HG03469 (cell line): ENCODE measurements at regions not wholly inside any gene's neighbourhood (a gene's known extent, or its start where the extent isn't known, plus 50 kb on each side); places are given as distances from the start of the nearest gene placed in this dataset.

Source experiments
- ATAC-seq: cut with Tn5 transposase; IDR thresholded peaks from one replicate; pipeline ENCODE4 v1.9.1; 2021; ENCODE audit warnings: mild to moderate bottlenecking, moderate library complexity, moderate number of reproducible peaks; ENCODE audit not compliant: unreplicated experiment

GRCh38 chrX:39577206-39577984 lies 520.4 kb downstream of the BCOR start:
- ATAC-seq = no peak

DNA sequence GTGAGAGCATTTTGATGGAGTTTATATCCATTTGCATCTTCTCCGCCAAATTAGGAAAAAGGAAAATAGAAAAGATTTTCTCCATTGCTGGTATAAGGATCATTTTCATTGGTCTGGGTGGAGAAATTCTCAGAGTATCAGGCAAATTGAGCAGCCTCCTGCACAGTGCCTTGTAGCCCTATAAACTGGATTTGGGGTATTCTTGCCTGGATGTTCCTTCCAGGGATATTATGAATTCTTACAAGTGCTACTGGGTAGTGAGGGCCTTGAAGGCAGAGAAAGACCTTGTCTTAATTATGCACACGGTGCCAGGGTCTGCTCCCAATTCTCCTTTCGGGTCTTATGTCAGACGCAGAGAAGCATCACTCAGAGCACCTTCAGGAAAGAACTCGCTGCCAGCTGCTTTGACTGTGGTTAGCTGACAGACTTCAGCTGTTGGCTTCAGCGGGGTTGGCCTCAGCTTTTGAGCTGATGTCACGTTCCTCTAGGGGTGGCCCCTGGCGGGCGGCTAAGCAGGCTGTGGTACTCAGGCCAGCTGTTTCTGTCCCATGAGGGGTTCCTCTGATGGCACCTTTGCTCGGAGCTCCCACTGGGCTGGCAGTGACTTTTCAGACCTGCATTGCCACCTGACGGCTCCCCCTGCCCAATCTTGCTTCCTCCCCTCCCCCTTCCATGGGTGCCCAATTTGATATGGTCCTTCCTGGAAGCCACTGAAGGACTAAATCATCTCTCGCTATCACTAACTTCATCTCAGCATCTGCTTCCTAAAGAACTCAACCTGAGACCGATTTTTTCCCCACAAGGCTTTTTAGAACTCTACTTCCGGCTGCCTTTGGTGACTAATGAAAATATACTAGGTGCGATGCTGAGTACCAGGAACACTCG lies 519.5 kb downstream of the BCOR start:
- ATAC-seq = peak; percentile 90

GRCh38 chrX:39580043-39580442 lies 517.7 kb downstream of the BCOR start:
- no peak for ATAC-seq

- no peak for ATAC-seq
These were observed 516.3 kb downstream of the BCOR start for GRCh38 chrX:39581411-39581810.

DNA sequence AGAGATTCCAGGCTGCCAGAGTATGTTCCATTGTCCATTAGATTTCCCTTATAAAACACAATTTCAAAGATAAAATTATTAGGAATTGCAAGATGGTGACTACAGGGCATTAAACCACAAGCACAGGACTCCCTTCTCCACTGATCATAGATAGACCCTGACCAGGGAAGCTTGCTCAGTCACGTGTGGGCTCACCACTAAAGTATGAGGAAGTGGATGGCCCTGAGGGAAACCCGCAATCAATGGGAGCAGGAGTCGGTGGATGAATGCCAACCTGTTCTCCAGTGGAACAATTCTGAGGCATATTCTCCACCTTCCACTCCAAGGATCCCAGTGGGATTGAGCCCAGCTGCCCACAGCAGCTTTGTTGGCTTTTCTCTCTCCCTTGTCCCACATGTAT lies 515.7 kb downstream of the BCOR start:
- ATAC-seq = no peak

GRCh38 chrX:39582976-39583375 lies 514.8 kb downstream of the BCOR start:
- ATAC-seq = no peak

GRCh38 chrX:39585808-39586207 lies 511.9 kb downstream of the BCOR start:
- ATAC-seq = no peak

GRCh38 chrX:39586359-39586758 lies 511.4 kb downstream of the BCOR start:
- no peak for ATAC-seq

- ATAC-seq = no peak
These were observed 506.7 kb downstream of the BCOR start for GRCh38 chrX:39591099-39591498.

DNA sequence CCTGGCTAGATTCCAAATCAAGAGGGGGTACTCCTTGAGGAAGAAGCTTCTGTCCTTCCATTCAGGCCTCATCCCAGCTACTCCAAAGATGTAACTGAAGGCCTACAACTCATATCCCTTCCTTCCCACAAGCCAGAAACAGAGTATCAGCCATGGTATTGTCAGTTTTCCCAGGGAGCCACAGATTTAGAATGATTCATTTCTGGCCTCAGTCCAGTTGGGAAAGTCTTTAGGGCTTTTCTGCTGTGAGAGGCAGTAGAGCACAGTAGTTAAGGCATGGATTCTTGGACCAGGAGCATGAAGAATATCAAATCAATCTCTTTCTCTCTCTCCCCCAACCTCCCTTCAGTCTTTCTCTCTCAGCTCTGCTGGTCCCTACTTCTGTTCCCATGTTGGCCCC lies 505.0 kb downstream of the BCOR start:
- no peak for ATAC-seq

- ATAC-seq = no peak
These were observed 501.8 kb downstream of the BCOR start for GRCh38 chrX:39595977-39596376.

DNA sequence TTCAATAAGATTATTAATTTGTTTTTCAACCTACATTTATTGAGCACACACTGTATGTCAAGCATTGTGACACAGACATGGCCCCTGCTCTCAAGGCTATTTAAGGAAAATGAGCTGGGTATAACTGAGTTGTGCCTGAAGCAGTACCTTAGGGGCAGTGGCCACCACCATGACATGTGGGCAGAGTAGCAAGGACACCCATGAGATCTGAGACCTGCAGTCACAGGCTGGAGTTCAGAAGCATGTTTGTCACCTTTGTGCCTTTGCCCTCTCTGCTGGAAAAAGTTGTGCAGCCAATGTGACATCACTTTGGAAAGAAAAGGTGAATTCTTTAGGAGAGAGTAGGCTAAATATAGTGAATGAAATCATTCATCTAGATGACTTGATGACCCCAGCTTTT lies 501.3 kb downstream of the BCOR start:
- ATAC-seq = no peak

DNA sequence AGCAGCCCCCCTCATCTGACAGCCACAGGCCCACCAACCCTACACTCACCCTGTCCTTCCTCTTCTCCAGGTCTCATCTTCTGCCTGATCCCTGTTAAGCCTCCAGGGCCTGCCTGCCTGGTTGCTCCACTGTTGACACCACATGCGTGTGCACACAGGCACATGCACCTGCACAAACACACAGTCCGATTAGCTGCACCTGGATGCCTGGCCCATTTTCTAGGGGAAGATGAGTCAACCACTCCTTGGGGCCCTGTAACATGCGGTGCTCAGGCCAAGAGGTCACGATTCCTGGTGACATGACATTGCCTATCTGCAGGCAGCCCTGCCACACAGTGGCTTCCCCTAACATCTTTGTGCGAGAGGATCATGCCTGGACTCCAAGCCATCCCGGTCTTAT lies 498.4 kb downstream of the BCOR start:
- ATAC-seq = no peak

DNA sequence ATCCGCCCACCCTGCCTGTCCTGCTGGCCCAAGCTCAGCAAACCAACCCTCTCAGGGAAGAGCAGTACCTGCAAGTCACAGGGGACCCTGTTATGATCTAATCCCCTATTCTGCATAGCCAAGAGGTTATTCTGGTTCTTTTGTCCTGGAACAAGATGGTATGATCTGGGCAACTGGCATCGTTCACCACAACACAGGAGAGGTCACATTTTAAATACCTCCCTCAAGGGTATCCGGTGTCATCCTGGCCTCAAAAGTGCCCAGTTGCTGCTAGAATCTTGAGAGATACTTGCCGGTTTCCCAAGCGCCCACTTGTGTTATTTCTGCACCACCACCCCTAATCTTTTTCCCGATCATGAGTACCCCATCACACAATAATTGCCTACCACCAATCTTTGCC lies 497.5 kb downstream of the BCOR start:
- no peak for ATAC-seq

DNA sequence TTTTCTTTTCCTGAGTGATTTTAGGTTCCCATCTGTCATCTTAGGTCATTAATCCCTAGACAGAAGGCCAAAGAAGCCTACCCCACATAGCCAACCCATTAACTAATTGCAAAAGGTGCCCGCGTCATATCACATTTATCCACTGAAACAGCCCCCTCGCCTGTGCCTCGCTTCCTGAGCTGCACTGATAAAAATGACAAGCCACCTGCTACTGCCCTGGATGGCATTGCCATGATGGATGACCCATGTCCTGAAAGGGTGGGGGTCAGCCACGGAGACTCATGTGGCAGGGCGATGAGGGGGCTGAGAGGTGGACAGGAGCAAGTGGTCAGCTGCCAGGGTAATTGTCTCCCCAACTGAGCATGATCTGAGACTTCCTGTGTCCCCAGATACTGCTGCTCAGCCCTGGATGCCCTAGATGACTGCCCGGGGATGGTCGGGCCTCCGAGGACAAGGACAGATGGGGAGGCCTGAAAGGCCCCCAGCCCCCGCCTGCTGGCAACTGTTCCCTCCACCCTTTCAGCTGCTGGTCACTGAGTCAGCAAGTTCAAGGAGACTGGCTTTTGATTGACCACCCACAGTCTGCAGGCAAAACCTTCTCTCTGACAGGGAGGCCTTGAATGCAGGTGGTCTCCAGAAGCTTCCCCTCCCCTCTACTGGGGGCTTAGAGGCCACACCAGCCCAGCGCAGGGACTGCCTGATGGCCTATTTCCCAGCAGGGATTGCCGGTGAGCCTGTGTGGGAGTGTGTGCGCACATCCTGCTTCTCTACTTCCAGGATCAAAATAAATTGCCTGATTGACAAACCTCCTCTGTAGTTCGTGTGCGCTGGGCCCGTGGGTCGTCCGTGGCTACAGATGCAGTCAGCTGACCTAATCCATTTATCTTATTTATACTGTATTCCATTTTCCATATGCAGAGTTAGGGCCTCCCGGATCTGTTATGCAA lies 496.3 kb downstream of the BCOR start:
- ATAC-seq = no peak

- ATAC-seq = no peak
These were observed 495.6 kb downstream of the BCOR start for GRCh38 chrX:39602195-39602594.

DNA sequence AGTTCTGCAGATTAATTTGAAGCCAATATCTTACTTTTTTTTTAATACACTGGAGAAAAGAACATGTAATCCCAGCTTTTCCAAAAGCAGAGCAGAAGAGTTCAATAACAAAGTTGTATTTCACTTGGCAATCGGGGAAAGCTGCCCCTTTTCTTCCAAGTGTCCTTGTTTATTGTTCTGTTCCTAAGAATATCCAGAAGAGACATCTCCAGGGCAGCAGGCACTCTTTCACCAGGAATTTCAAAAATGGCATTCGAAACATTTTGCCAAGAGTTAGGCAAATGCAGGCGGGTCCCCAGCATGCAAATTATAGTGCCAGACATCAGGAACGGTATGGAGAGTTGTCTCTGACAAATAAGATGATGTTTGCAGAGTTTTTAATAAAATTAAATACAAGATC lies 494.5 kb downstream of the BCOR start:
- ATAC-seq = no peak

DNA sequence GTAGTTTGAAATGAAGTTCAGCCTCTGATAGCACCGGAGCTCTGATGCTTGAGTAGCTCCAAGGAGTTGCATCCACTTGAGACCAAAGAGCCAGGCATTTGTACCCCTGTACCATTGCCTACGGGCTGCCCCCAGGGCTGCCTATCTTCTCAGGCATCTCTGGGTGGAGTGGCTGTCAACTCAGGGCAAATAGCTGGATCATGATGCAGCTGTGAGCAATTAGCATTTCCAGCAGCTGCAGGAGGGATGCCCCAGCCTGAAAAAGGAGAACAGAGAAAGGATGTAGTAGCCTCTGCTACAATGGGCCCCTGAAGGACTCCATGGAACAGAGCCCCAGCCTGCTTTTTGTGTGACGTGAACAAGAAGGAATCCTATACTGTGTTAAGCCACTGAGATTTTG lies 492.6 kb downstream of the BCOR start:
- ATAC-seq = no peak

DNA sequence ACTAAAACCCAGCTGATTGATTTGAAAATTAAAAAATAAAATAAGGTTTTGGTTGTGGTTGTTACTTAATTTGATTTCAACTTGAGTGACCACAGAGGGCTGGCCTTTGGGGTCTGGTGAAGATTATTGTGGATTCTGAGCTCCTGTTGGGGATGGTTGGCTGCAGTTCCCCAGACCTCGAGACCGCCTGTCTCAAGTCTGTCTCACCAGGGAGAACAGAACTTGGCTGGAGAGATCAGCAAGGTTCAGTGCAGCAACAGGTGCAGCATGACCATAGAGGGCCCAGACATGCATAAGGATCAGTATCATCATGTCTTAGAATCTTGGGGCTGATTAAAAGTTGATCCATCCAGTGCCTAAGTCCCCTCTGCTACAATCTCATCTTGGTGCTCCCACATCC lies 491.9 kb downstream of the BCOR start:
- ATAC-seq = no peak

DNA sequence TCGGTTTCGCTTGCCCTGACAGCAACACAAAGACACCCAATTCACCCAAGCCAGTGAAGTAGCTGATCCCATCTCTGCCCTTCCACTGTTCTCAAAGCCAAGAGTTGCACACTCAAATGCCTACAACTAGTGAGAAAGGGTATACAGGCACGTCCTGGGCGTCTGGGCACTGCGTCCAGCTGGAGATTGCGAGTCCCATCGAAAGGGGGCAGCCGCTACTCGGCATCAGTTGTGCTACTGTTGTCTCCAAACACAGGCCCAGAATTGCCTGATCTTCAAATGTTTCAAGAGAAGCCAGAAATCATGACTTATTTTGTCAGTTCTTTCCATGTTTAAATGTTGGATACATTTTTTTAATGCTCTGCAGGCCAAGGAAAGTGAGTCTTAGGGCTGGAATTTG lies 487.8 kb downstream of the BCOR start:
- ATAC-seq = no peak

DNA sequence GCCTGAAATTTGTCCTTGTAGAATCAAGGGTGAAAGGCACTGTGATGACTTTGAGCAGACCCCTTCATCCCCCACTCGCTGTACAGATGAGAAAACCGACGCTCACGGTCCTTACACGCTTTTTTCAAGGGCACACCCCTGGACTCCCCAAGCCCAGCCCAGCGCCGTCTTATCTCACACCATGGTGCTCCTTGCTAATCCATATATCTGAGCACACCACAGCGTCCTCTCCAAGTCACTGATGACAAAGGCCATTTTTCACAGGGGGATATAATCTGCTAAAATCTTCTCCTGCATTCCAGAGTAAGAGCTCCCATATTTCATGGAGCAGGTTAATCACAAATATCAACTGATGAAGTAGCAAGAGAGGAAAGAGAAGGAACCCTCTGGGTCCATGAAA lies 486.3 kb downstream of the BCOR start:
- no peak for ATAC-seq
